GM12874 (cell line): ENCODE measurements at regions not wholly inside any gene's neighbourhood (a gene's known extent, or its start where the extent isn't known, plus 50 kb on each side); places are given as distances from the start of the nearest gene placed in this dataset.

Source experiments
- TF ChIP-seq, protein P1 (sequence below): IDR thresholded peaks from 2 replicates; pipeline ENCODE4 v1.5.1; 2011; ENCODE audit warnings: low read depth, mild to moderate bottlenecking, control low read depth, low read length, moderate library complexity; ENCODE audit not compliant: insufficient read depth

- TF ChIP-seq, protein P1, sequence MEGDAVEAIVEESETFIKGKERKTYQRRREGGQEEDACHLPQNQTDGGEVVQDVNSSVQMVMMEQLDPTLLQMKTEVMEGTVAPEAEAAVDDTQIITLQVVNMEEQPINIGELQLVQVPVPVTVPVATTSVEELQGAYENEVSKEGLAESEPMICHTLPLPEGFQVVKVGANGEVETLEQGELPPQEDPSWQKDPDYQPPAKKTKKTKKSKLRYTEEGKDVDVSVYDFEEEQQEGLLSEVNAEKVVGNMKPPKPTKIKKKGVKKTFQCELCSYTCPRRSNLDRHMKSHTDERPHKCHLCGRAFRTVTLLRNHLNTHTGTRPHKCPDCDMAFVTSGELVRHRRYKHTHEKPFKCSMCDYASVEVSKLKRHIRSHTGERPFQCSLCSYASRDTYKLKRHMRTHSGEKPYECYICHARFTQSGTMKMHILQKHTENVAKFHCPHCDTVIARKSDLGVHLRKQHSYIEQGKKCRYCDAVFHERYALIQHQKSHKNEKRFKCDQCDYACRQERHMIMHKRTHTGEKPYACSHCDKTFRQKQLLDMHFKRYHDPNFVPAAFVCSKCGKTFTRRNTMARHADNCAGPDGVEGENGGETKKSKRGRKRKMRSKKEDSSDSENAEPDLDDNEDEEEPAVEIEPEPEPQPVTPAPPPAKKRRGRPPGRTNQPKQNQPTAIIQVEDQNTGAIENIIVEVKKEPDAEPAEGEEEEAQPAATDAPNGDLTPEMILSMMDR, result no peak
These were observed 248.8 kb upstream of the AFDN start for GRCh38 chr6:167577891-167578361.

- TF ChIP-seq, protein P1, result no peak
These were observed 248.3 kb upstream of the AFDN start for GRCh38 chr6:167578371-167578901.

GRCh38 chr6:167579806-167580618 lies 246.7 kb upstream of the AFDN start:
- TF ChIP-seq, protein P1, result no peak

GRCh38 chr6:167580619-167580911 lies 246.1 kb upstream of the AFDN start:
- TF ChIP-seq, protein P1, result no peak

DNA sequence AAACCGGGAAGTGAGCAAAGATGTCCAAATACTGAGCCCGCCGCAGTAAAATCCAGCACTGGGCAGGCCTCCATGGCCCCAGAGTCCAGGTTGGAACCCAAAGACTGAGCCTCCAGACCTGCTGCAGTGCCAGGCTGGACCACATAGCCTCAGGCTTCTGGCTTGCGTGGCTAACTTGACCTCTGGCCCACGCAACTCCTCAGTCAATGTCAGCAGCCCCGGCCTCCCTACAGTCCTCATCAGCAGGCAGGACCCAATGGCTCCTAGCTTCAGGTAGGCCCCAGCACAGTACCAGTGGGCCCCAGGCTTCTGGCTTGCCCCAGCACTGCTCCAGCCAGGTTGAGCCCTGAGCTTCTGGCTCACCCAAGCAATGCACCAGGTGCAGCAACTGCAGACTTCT lies 245.1 kb upstream of the AFDN start:
- TF ChIP-seq, protein P1, result no peak

DNA sequence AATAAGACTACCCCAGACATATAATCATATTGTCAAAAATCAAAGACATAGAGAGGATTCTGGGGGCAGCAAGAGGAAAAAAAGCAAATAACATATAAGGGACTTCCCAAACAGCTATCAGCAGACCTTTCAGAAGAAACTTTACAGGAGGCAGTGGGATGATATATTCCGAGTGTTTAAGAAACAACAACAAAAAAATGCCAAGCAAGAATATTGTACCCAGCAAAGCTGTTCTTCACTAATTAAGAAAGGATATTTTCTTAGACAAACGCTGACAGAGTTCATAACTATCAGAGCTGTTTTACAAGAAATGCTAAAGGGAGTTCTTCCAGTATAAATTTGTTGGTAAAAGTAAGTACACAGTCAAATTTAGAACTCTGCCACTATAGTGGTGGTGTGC lies 243.3 kb upstream of the AFDN start:
- TF ChIP-seq, protein P1, result no peak

GRCh38 chr6:167588181-167588919 lies 238.4 kb upstream of the AFDN start:
- TF ChIP-seq, protein P1, result no peak
